ENCODE measurements at regions not wholly inside any gene's neighbourhood (a gene's known extent, or its start where the extent isn't known, plus 50 kb on each side); places are given as distances from the start of the nearest gene placed in this dataset.
"Not testable (repeated sequence)": the region's sequence is repeated elsewhere in the genome, so short reads cannot be mapped to it uniquely, and the experiment has no call there.

DNA sequence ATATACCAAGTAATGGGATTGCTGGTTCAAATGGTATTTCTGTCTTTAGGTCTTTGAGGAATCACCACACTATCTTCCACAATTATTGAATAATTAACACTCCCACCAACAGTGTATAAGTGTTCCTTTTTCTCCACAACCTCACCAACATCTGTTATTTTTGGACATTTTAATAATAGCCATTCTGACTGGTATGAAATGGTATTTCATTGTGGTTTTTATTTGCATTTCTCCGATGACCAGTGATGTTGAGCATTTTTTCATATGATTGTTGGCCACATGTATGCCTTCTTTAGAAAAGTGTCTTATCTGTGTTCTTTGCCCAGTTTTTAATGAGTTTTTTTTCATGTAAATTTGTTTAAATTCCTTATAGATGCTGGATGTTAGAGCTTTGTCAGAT lies 83.4 kb downstream of the RPL10L start:
- POLR2A ChIA-PET; H3K4me1 ChIP-seq (ENCODE audit: control insufficient read depth, insufficient read depth, low read length); H3K4me3 ChIP-seq (ENCODE audit: low read depth, low read length); H3K27ac ChIP-seq (ENCODE audit: extremely low read depth, low read depth, low read length); CTCF ChIA-PET; H3K36me3 ChIP-seq (ENCODE audit: control insufficient read depth in 2 of 2, insufficient read depth in 1 of 2, low read length in 2 of 2); H3K9me3 ChIP-seq (ENCODE audit: control insufficient read depth, insufficient read depth, low read depth, low read length): not testable (repeated sequence)

DNA sequence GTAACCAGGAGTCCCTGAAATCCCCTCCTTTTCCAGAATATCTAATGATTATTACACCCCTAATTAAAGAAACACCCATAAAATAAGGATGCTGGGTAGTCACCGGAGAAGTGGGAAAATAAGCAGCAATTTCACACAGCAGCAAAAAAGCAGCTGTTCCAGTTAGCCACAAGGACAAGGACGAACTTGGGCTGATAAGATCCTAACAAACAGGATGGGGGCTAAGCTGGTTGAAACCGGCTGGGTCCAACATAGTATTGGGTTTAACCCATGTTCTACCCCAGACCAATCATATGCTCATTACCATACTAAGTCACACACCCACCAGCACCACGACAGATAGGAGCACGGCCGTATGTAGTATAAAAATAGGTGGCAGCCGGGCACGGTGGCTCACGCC lies 100.7 kb downstream of the RPL10L start:
- Histone ChIP-seq H3K9me3 (ENCODE audit: control insufficient read depth, insufficient read depth, low read depth, low read length) (no peaks in the 10 kb centered on the region), H3K4me3 (ENCODE audit: low read depth, low read length) (no peak overlapping the region), H3K36me3 (ENCODE audit: control insufficient read depth in 2 of 2, insufficient read depth in 1 of 2, low read length in 2 of 2) (no peaks in the 10 kb centered on the region), H3K4me1 (ENCODE audit: control insufficient read depth, insufficient read depth, low read length) (no peaks in the 10 kb centered on the region), H3K27ac (ENCODE audit: extremely low read depth, low read depth, low read length) (no peak overlapping the region)
- ChIA-PET POLR2A (no interaction called here), CTCF (interaction anchor here (0.8 kb wide), 1 partner anchor 20 kb away, joined by 4 read pairs; no protein-coding TSS in a partner anchor)
- TF ChIP-seq, protein P1, sequence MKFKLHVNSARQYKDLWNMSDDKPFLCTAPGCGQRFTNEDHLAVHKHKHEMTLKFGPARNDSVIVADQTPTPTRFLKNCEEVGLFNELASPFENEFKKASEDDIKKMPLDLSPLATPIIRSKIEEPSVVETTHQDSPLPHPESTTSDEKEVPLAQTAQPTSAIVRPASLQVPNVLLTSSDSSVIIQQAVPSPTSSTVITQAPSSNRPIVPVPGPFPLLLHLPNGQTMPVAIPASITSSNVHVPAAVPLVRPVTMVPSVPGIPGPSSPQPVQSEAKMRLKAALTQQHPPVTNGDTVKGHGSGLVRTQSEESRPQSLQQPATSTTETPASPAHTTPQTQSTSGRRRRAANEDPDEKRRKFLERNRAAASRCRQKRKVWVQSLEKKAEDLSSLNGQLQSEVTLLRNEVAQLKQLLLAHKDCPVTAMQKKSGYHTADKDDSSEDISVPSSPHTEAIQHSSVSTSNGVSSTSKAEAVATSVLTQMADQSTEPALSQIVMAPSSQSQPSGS (tag by site-specific recombination; IDR thresholded peaks at IDR 0.05; ENCODE audit: low read depth), result no peak
- no peak for TF ChIP-seq ZNF121 (tag by site-specific recombination; IDR thresholded peaks at IDR 0.05)
- TF ChIP-seq ZNF530 (tag by site-specific recombination; IDR thresholded peaks at IDR 0.05; ENCODE audit: low read depth), result no peak
- TF ChIP-seq KLF8 (tag by site-specific recombination; IDR thresholded peaks at IDR 0.05), result no peak
- TF ChIP-seq, protein P2, sequence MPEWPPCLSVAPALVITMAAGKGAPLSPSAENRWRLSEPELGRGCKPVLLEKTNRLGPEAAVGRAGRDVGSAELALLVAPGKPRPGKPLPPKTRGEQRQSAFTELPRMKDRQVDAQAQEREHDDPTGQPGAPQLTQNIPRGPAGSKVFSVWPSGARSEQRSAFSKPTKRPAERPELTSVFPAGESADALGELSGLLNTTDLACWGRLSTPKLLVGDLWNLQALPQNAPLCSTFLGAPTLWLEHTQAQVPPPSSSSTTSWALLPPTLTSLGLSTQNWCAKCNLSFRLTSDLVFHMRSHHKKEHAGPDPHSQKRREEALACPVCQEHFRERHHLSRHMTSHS (tag by site-specific recombination; IDR thresholded peaks at IDR 0.05), result no peak
- TF ChIP-seq, protein P3, sequence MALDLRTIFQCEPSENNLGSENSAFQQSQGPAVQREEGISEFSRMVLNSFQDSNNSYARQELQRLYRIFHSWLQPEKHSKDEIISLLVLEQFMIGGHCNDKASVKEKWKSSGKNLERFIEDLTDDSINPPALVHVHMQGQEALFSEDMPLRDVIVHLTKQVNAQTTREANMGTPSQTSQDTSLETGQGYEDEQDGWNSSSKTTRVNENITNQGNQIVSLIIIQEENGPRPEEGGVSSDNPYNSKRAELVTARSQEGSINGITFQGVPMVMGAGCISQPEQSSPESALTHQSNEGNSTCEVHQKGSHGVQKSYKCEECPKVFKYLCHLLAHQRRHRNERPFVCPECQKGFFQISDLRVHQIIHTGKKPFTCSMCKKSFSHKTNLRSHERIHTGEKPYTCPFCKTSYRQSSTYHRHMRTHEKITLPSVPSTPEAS (tag by site-specific recombination; IDR thresholded peaks at IDR 0.05), result no peak
- TF ChIP-seq, protein P4, sequence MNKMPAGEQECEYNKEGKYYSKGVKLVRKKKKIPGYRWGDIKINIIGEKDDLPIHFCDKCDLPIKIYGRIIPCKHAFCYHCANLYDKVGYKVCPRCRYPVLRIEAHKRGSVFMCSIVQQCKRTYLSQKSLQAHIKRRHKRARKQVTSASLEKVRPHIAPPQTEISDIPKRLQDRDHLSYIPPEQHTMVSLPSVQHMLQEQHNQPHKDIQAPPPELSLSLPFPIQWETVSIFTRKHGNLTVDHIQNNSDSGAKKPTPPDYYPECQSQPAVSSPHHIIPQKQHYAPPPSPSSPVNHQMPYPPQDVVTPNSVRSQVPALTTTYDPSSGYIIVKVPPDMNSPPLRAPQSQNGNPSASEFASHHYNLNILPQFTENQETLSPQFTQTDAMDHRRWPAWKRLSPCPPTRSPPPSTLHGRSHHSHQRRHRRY (tag by site-specific recombination; IDR thresholded peaks at IDR 0.05), result no peak
- no peak for TF ChIP-seq ZBTB48 (tag by site-specific recombination; IDR thresholded peaks at IDR 0.05)
- TF ChIP-seq ZNF394 (tag by site-specific recombination; IDR thresholded peaks at IDR 0.05; ENCODE audit: borderline replicate concordance), result no peak
- no peak for TF ChIP-seq GLI2 (tag by site-specific recombination; IDR thresholded peaks at IDR 0.05; ENCODE audit: borderline replicate concordance, low read depth)
- TF ChIP-seq, protein P5, sequence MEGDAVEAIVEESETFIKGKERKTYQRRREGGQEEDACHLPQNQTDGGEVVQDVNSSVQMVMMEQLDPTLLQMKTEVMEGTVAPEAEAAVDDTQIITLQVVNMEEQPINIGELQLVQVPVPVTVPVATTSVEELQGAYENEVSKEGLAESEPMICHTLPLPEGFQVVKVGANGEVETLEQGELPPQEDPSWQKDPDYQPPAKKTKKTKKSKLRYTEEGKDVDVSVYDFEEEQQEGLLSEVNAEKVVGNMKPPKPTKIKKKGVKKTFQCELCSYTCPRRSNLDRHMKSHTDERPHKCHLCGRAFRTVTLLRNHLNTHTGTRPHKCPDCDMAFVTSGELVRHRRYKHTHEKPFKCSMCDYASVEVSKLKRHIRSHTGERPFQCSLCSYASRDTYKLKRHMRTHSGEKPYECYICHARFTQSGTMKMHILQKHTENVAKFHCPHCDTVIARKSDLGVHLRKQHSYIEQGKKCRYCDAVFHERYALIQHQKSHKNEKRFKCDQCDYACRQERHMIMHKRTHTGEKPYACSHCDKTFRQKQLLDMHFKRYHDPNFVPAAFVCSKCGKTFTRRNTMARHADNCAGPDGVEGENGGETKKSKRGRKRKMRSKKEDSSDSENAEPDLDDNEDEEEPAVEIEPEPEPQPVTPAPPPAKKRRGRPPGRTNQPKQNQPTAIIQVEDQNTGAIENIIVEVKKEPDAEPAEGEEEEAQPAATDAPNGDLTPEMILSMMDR (tag by site-specific recombination; IDR thresholded peaks at IDR 0.05), result no peak
- no peak for TF ChIP-seq ZNF391 (tag by site-specific recombination; IDR thresholded peaks at IDR 0.05; ENCODE audit: borderline replicate concordance, low read depth)
- TF ChIP-seq, protein P6, sequence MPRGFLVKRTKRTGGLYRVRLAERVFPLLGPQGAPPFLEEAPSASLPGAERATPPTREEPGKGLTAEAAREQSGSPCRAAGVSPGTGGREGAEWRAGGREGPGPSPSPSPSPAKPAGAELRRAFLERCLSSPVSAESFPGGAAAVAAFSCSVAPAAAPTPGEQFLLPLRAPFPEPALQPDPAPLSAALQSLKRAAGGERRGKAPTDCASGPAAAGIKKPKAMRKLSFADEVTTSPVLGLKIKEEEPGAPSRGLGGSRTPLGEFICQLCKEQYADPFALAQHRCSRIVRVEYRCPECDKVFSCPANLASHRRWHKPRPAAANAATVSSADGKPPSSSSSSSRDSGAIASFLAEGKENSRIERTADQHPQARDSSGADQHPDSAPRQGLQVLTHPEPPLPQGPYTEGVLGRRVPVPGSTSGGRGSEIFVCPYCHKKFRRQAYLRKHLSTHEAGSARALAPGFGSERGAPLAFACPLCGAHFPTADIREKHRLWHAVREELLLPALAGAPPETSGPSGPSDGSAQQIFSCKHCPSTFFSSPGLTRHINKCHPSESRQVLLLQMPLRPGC (tag by site-specific recombination; IDR thresholded peaks at IDR 0.05), result no peak
- no peak for TF ChIP-seq ZNF138 (tag by site-specific recombination; IDR thresholded peaks at IDR 0.05; ENCODE audit: borderline replicate concordance)
- TF ChIP-seq, protein P7, sequence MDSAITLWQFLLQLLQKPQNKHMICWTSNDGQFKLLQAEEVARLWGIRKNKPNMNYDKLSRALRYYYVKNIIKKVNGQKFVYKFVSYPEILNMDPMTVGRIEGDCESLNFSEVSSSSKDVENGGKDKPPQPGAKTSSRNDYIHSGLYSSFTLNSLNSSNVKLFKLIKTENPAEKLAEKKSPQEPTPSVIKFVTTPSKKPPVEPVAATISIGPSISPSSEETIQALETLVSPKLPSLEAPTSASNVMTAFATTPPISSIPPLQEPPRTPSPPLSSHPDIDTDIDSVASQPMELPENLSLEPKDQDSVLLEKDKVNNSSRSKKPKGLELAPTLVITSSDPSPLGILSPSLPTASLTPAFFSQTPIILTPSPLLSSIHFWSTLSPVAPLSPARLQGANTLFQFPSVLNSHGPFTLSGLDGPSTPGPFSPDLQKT (IDR thresholded peaks at IDR 0.05; ENCODE audit: borderline replicate concordance, low read depth, low read length), result no peak
